ENCODE measurements at regions not wholly inside any gene's neighbourhood (a gene's known extent, or its start where the extent isn't known, plus 50 kb on each side); places are given as distances from the start of the nearest gene placed in this dataset.
"Not testable (repeated sequence)": the region's sequence is repeated elsewhere in the genome, so short reads cannot be mapped to it uniquely, and the experiment has no call there.

GRCh38 chr16:17748044-17748719 is 277.4 kb upstream of the XYLT1 start:
- DNase-seq (ENCODE audit: low spot score), result no peak

- DNase-seq (ENCODE audit: low spot score), result no peak
Measured at GRCh38 chr16:17747081-17747756, 276.5 kb upstream of the XYLT1 start.

GRCh38 chr16:17744921-17745572 is 274.3 kb upstream of the XYLT1 start:
- no peak for DNase-seq (ENCODE audit: low spot score)

- DNase-seq (ENCODE audit: low spot score), result no peak
Measured at GRCh38 chr16:17743578-17743977, 272.8 kb upstream of the XYLT1 start.

- no peak for DNase-seq (ENCODE audit: low spot score)
Measured at GRCh38 chr16:17743158-17743557, 272.4 kb upstream of the XYLT1 start.

- not testable (repeated sequence) for DNase-seq (ENCODE audit: low spot score)
Measured at GRCh38 chr16:17735099-17735498, 264.3 kb upstream of the XYLT1 start.

GRCh38 chr16:17729820-17730219 is 259.1 kb upstream of the XYLT1 start:
- no peak for DNase-seq (ENCODE audit: low spot score)

GRCh38 chr16:17728196-17728595 is 257.4 kb upstream of the XYLT1 start:
- no peak for DNase-seq (ENCODE audit: low spot score)

GRCh38 chr16:17724242-17724898 is 253.6 kb upstream of the XYLT1 start:
- no peak for DNase-seq (ENCODE audit: low spot score)

GRCh38 chr16:17723531-17724134 is 252.9 kb upstream of the XYLT1 start:
- no peak for DNase-seq (ENCODE audit: low spot score)

GRCh38 chr16:17718495-17718894 is 247.7 kb upstream of the XYLT1 start:
- DNase-seq (ENCODE audit: low spot score), result no peak

- DNase-seq (ENCODE audit: low spot score), result no peak
Measured at GRCh38 chr16:17705847-17706246, 235.1 kb upstream of the XYLT1 start.

GRCh38 chr16:17696616-17697015 is 225.9 kb upstream of the XYLT1 start:
- DNase-seq (ENCODE audit: low spot score), result no peak

- DNase-seq (ENCODE audit: low spot score), result no peak
Measured at GRCh38 chr16:17692484-17692883, 221.7 kb upstream of the XYLT1 start.

- no peak for DNase-seq (ENCODE audit: low spot score)
Measured at GRCh38 chr16:17691899-17692176, 221.1 kb upstream of the XYLT1 start.

GRCh38 chr16:17691106-17691898 is 220.5 kb upstream of the XYLT1 start:
- no peak for DNase-seq (ENCODE audit: low spot score)

- DNase-seq (ENCODE audit: low spot score), result no peak
Measured at GRCh38 chr16:17685447-17685846, 214.7 kb upstream of the XYLT1 start.

- no peak for DNase-seq (ENCODE audit: low spot score)
Measured at GRCh38 chr16:17683281-17683680, 212.5 kb upstream of the XYLT1 start.

GRCh38 chr16:17676171-17676570 is 205.4 kb upstream of the XYLT1 start:
- no peak for DNase-seq (ENCODE audit: low spot score)

- DNase-seq (ENCODE audit: low spot score), result no peak
Measured at GRCh38 chr16:17668386-17668785, 197.6 kb upstream of the XYLT1 start.

- no peak for DNase-seq (ENCODE audit: low spot score)
Measured at GRCh38 chr16:17666293-17666692, 195.5 kb upstream of the XYLT1 start.
